HepG2 (cell line): ENCODE measurements at regions not wholly inside any gene's neighbourhood (a gene's known extent, or its start where the extent isn't known, plus 50 kb on each side); places are given as distances from the start of the nearest gene placed in this dataset.

Experiments
- AHDC1 ChIP-seq: sonication (generic); formaldehyde crosslinking; IDR thresholded peaks from 2 replicates; pipeline ENCODE4 v1.5.1; 2020; ENCODE audit warnings: mild to moderate bottlenecking, missing genetic modification reagents, borderline replicate concordance
- ATF1 ChIP-seq: IDR thresholded peaks from 2 replicates; pipeline ENCODE4 v1.6.1; 2016; ENCODE audit warnings: mild to moderate bottlenecking, control low read depth
- CENPT ChIP-seq: sonication (generic); formaldehyde crosslinking; IDR thresholded peaks from 2 replicates; pipeline ENCODE4 v1.8.0; 2022; ENCODE audit warnings: low read depth, mild to moderate bottlenecking, moderate library complexity, missing genetic modification reagents
- DMTF1 ChIP-seq: sonication (generic); formaldehyde crosslinking; IDR thresholded peaks from 2 replicates; pipeline ENCODE4 v1.4.0; 2020; ENCODE audit warnings: mild to moderate bottlenecking, missing genetic modification reagents
- FUBP1 ChIP-seq: sonication (generic); formaldehyde crosslinking; IDR thresholded peaks from 2 replicates; pipeline ENCODE4 v1.5.1; 2020; ENCODE audit warnings: missing genetic modification reagents, mild to moderate bottlenecking, borderline replicate concordance
- HDAC2 ChIP-seq: sonication (generic); formaldehyde crosslinking; IDR thresholded peaks from 2 replicates; pipeline ENCODE4 v1.4.0; 2020; ENCODE audit warnings: missing genetic modification reagents
- KDM4B ChIP-seq: sonication (generic); formaldehyde crosslinking; IDR thresholded peaks from 2 replicates; pipeline ENCODE4 v1.4.0; 2020; ENCODE audit warnings: missing genetic modification reagents
- PLSCR1 ChIP-seq: sonication (generic); formaldehyde crosslinking; IDR thresholded peaks from 2 replicates; pipeline ENCODE4 v1.5.0; 2020; ENCODE audit warnings: missing genetic modification reagents, mild to moderate bottlenecking, borderline replicate concordance
- ZMAT3 ChIP-seq: sonication (generic); formaldehyde crosslinking; conservative IDR thresholded peaks from 2 replicates; pipeline ENCODE4 v1.7.0; 2021; ENCODE audit warnings: missing genetic modification reagents
- ZNF263 ChIP-seq: sonication (generic); formaldehyde crosslinking; IDR thresholded peaks from 2 replicates; pipeline ENCODE4 v1.4.0; 2020; ENCODE audit warnings: missing genetic modification reagents
- ZNF564 ChIP-seq: sonication (generic); formaldehyde crosslinking; IDR thresholded peaks from 2 replicates; pipeline ENCODE4 v1.8.1; 2023; ENCODE audit warnings: mild to moderate bottlenecking, missing genetic modification reagents
- ZNF598 ChIP-seq: sonication (generic); formaldehyde crosslinking; IDR thresholded peaks from 2 replicates; pipeline ENCODE4 v1.5.1; 2020; ENCODE audit warnings: mild to moderate bottlenecking, missing genetic modification reagents, borderline replicate concordance
- ZNF687 ChIP-seq: sonication (generic); formaldehyde crosslinking; IDR thresholded peaks from 2 replicates; pipeline ENCODE4 v1.5.1; 2020; ENCODE audit warnings: mild to moderate bottlenecking, missing genetic modification reagents, moderate library complexity
- ZNF747 ChIP-seq: sonication (generic); formaldehyde crosslinking; IDR thresholded peaks from 2 replicates; pipeline ENCODE4 v1.8.1; 2023; ENCODE audit warnings: missing genetic modification reagents, mild to moderate bottlenecking, borderline replicate concordance
- ZNF782 ChIP-seq: sonication (generic); formaldehyde crosslinking; IDR thresholded peaks from 2 replicates; pipeline ENCODE4 v1.4.0; 2020; ENCODE audit warnings: missing genetic modification reagents, mild to moderate bottlenecking, borderline replicate concordance

- peak; percentile 66 for TF ChIP-seq AHDC1 (CRISPR knock-in tag)
- TF ChIP-seq CENPT = no peak
- no peak for TF ChIP-seq KDM4B (CRISPR knock-in tag)
- TF ChIP-seq HDAC2 (CRISPR knock-in tag) = peak; percentile 75
- TF ChIP-seq ATF1 = no peak
- TF ChIP-seq ZNF263 (CRISPR knock-in tag) = no peak
- TF ChIP-seq ZNF598 (CRISPR knock-in tag) = no peak; the same call in 1 of the 2 replicates
- TF ChIP-seq ZNF564 = no peak
- TF ChIP-seq ZNF687 (CRISPR knock-in tag) = no peak
- TF ChIP-seq DMTF1 (CRISPR knock-in tag) = no peak
- no peak for TF ChIP-seq PLSCR1 (CRISPR knock-in tag)
- no peak for TF ChIP-seq FUBP1 (CRISPR knock-in tag)
- no peak for TF ChIP-seq ZNF782 (CRISPR knock-in tag)
- peak; percentile 41; the same call in 1 of the 2 replicates for TF ChIP-seq ZMAT3
- no peak for TF ChIP-seq ZNF747 (CRISPR knock-in tag)
These were observed 517.1 kb downstream of the RPS24 start (continued) for GRCh38 chr10:78550716-78551115.
